ENCODE measurements at regions not wholly inside any gene's neighbourhood (a gene's known extent, or its start where the extent isn't known, plus 50 kb on each side); places are given as distances from the start of the nearest gene placed in this dataset.

DNA sequence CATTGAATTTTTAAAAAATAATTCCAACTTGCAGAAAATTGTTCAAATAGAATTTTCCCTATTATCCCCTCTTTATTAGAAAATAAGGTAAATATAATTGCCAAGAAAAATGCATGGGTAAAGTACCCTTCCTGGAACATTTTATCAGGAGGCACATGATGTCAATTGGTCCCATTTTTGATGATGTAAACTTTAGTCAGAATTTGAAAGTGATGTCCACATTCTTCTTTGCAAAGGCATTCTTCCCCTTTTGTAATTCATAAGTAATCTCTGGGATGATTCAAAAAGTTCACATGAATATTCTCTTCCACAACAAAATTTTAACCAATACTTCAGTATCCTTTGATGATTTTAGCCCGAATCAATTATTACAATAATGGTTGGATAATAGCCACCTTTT lies 86.9 kb upstream of the ANO3 start:
- TF ChIP-seq, protein P1, sequence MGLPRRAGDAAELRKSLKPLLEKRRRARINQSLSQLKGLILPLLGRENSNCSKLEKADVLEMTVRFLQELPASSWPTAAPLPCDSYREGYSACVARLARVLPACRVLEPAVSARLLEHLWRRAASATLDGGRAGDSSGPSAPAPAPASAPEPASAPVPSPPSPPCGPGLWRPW (IDR thresholded peaks at IDR 0.05), result no peak
- no peak for TF ChIP-seq HDAC2 (IDR thresholded peaks at IDR 0.05)
- no peak for TF ChIP-seq EHMT2 (IDR thresholded peaks at IDR 0.05; ENCODE audit: low read depth)
- TF ChIP-seq KDM5A (IDR thresholded peaks at IDR 0.05), result no peak
- no peak for TF ChIP-seq NR3C1 (IDR thresholded peaks at IDR 0.05)
- TF ChIP-seq BHLHE40 (IDR thresholded peaks at IDR 0.05; ENCODE audit: low read depth, low read length), result no peak
- H3K4me3 ChIP-seq, result no peak overlapping the region
- ChIA-PET POLR2A (no interaction called here), CTCF (no interaction called here)
- no peak overlapping the region for H3K4me2 ChIP-seq
- 23% methylated on average over 1 of the region's 1 CpG for WGBS (ENCODE audit: missing lambda C conversion rate)
- DNase-seq (ENCODE audit: low read depth in 1 of 2, low spot score in 1 of 2) (no peak), ATAC-seq (no peak), FAIRE-seq (no peak)
- no peak overlapping the region for H3K27ac ChIP-seq
- no peaks in the 10 kb centered on the region for H3K4me1 ChIP-seq
- H3K9me3 ChIP-seq, result 0 out of 3 replicates have a peak, but pooled peaks cover 3% of the 10 kb centered on the region

DNA sequence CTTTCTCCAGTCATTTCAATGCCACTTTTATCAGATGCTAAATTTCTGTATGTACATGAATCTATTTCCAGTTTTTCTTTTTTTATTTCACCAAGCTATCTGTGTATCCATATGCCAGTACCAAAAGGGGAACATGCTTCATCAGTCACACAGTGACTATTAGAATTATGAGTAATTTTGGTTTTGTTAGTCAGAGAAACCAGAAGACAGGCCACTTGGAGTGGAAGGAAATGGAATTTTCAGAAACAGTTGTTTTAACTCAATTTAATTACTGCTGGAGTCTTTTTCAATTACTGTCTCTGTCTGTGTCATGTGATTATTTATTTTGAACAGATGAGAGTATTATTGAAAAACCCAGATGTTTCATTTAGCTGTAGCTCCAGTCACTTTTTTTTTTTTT lies 84.6 kb upstream of the ANO3 start:
- ATAC-seq, result no peak
- no peak for FAIRE-seq
- DNase-seq (ENCODE audit: low read depth in 1 of 2, low spot score in 1 of 2), result no peak

DNA sequence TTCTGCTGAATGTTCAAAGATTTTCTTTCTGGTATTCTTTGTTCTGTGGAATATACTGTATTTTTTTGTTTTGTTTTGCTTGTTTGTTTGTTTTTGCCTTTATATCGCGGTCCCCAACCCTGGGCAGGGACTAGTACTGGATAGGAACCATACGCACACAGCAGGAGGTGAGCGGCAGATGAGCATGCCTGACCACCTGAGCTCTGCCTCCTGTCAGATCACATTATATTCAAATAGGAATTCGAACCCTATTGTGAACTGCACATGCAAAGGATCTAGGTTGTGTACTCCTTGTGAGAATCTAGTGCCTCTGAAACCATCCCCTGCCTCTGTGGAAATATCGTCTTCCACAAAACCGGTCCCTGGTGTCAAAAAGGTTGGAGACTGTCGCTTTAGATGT lies 83.3 kb upstream of the ANO3 start:
- Histone ChIP-seq H3K27ac (no peak overlapping the region), H3K4me2 (no peak overlapping the region), H3K4me3 (no peak overlapping the region), H3K4me1 (no peaks in the 10 kb centered on the region), H3K9me3 (no peaks in the 10 kb centered on the region)
- ChIA-PET CTCF (interaction anchor here (1.6 kb wide), 1 partner anchor 30 kb away, joined by 3 read pairs; no protein-coding TSS in a partner anchor), POLR2A (no interaction called here)
- FAIRE-seq (no peak), DNase-seq (ENCODE audit: low read depth in 1 of 2, low spot score in 1 of 2) (no peak), ATAC-seq (no peak)
- WGBS (ENCODE audit: missing lambda C conversion rate), result 45% methylated on average over 8 of the region's 8 CpGs
- TF ChIP-seq FOXS1 (CRISPR knock-in tag; IDR thresholded peaks at IDR 0.05), result no peak
- TF ChIP-seq, protein P2, sequence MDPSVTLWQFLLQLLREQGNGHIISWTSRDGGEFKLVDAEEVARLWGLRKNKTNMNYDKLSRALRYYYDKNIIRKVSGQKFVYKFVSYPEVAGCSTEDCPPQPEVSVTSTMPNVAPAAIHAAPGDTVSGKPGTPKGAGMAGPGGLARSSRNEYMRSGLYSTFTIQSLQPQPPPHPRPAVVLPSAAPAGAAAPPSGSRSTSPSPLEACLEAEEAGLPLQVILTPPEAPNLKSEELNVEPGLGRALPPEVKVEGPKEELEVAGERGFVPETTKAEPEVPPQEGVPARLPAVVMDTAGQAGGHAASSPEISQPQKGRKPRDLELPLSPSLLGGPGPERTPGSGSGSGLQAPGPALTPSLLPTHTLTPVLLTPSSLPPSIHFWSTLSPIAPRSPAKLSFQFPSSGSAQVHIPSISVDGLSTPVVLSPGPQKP (IDR thresholded peaks at IDR 0.05; ENCODE audit: low read depth, low read length), result no peak
- TF ChIP-seq ZFP36 (IDR thresholded peaks at IDR 0.05; ENCODE audit: borderline replicate concordance, partially characterized antibody), result no peak
- no peak for TF ChIP-seq ZC3H11A (IDR thresholded peaks at IDR 0.05)
- TF ChIP-seq, protein P3, sequence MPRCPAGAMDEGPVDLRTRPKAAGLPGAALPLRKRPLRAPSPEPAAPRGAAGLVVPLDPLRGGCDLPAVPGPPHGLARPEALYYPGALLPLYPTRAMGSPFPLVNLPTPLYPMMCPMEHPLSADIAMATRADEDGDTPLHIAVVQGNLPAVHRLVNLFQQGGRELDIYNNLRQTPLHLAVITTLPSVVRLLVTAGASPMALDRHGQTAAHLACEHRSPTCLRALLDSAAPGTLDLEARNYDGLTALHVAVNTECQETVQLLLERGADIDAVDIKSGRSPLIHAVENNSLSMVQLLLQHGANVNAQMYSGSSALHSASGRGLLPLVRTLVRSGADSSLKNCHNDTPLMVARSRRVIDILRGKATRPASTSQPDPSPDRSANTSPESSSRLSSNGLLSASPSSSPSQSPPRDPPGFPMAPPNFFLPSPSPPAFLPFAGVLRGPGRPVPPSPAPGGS (IDR thresholded peaks at IDR 0.05), result no peak
- TF ChIP-seq SREBF2 (IDR thresholded peaks at IDR 0.05), result no peak
- TF ChIP-seq, protein P4, sequence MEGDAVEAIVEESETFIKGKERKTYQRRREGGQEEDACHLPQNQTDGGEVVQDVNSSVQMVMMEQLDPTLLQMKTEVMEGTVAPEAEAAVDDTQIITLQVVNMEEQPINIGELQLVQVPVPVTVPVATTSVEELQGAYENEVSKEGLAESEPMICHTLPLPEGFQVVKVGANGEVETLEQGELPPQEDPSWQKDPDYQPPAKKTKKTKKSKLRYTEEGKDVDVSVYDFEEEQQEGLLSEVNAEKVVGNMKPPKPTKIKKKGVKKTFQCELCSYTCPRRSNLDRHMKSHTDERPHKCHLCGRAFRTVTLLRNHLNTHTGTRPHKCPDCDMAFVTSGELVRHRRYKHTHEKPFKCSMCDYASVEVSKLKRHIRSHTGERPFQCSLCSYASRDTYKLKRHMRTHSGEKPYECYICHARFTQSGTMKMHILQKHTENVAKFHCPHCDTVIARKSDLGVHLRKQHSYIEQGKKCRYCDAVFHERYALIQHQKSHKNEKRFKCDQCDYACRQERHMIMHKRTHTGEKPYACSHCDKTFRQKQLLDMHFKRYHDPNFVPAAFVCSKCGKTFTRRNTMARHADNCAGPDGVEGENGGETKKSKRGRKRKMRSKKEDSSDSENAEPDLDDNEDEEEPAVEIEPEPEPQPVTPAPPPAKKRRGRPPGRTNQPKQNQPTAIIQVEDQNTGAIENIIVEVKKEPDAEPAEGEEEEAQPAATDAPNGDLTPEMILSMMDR (IDR thresholded peaks at IDR 0.05), result no peak
- TF ChIP-seq CBX2 (IDR thresholded peaks at IDR 0.05; ENCODE audit: borderline replicate concordance, low read depth), result no peak
- TF ChIP-seq TFCP2L1 (CRISPR knock-in tag; IDR thresholded peaks at IDR 0.05), result no peak
- TF ChIP-seq EHF (CRISPR knock-in tag; IDR thresholded peaks at IDR 0.05), result no peak
- no peak for TF ChIP-seq ZSCAN20 (CRISPR knock-in tag; IDR thresholded peaks at IDR 0.05)
- no peak for TF ChIP-seq ZNF302 (CRISPR knock-in tag; IDR thresholded peaks at IDR 0.05)
- no peak for TF ChIP-seq RCOR1 (IDR thresholded peaks at IDR 0.05; ENCODE audit: low read depth, low read length)
- TF ChIP-seq CHD4 (IDR thresholded peaks at IDR 0.05; ENCODE audit: borderline replicate concordance), result no peak
- no peak for TF ChIP-seq RNF2 (IDR thresholded peaks at IDR 0.05; ENCODE audit: borderline replicate concordance, low read depth)
- no peak for TF ChIP-seq MYC (IDR thresholded peaks at IDR 0.05; ENCODE audit: borderline replicate concordance, low read length)
- TF ChIP-seq, protein P5, sequence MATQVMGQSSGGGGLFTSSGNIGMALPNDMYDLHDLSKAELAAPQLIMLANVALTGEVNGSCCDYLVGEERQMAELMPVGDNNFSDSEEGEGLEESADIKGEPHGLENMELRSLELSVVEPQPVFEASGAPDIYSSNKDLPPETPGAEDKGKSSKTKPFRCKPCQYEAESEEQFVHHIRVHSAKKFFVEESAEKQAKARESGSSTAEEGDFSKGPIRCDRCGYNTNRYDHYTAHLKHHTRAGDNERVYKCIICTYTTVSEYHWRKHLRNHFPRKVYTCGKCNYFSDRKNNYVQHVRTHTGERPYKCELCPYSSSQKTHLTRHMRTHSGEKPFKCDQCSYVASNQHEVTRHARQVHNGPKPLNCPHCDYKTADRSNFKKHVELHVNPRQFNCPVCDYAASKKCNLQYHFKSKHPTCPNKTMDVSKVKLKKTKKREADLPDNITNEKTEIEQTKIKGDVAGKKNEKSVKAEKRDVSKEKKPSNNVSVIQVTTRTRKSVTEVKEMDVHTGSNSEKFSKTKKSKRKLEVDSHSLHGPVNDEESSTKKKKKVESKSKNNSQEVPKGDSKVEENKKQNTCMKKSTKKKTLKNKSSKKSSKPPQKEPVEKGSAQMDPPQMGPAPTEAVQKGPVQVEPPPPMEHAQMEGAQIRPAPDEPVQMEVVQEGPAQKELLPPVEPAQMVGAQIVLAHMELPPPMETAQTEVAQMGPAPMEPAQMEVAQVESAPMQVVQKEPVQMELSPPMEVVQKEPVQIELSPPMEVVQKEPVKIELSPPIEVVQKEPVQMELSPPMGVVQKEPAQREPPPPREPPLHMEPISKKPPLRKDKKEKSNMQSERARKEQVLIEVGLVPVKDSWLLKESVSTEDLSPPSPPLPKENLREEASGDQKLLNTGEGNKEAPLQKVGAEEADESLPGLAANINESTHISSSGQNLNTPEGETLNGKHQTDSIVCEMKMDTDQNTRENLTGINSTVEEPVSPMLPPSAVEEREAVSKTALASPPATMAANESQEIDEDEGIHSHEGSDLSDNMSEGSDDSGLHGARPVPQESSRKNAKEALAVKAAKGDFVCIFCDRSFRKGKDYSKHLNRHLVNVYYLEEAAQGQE (IDR thresholded peaks at IDR 0.05), result no peak
- TF ChIP-seq NPAS2 (CRISPR knock-in tag; IDR thresholded peaks at IDR 0.05; ENCODE audit: borderline replicate concordance), result no peak

More for the DNA sequence above, 84.6 kb upstream of the ANO3 start:
- H3K4me3 ChIP-seq, result no peak overlapping the region
- CTCF ChIA-PET, result no interaction called here
- H3K4me2 ChIP-seq, result no peak overlapping the region
- no peak overlapping the region for H3K27ac ChIP-seq
- POLR2A ChIA-PET, result no interaction called here
- no peaks in the 10 kb centered on the region for H3K9me3 ChIP-seq
- no peaks in the 10 kb centered on the region for H3K4me1 ChIP-seq
- TF ChIP-seq FOXS1 (CRISPR knock-in tag; IDR thresholded peaks at IDR 0.05) (no peak), ZC3H11A (IDR thresholded peaks at IDR 0.05) (no peak), JUNB (IDR thresholded peaks at IDR 0.05) (no peak)

All from A549 (cell line).